H1 (cell line): ENCODE measurements at regions not wholly inside any gene's neighbourhood (a gene's known extent, or its start where the extent isn't known, plus 50 kb on each side); places are given as distances from the start of the nearest gene placed in this dataset.

Source experiments
- CTCF ChIA-PET: fragments of 300-600 bp; sonication (Branson Sonifier 250); formaldehyde crosslinking; loops from one replicate; lab custom pipeline; 2021; ENCODE audit not compliant: partially characterized antibody; lab: Charles Lee
- POLR2A ChIA-PET: fragments of 300-600 bp; sonication (Branson Sonifier 250); formaldehyde crosslinking; loops from one replicate; lab custom pipeline; 2021; ENCODE audit warnings: inconsistent platforms; ENCODE audit not compliant: partially characterized antibody; lab: Charles Lee
- DNase-seq, 2 experiments: peaks; one replicate each; pipeline versions ENCODE4 v3.0.0 to v3.0.0-alpha.2; 2010 to 2022; ENCODE audit warnings: low spot score in 2 of 2, low read depth in 1 of 2, mixed read lengths in 1 of 2
- FAIRE-seq: peaks from 2 replicates; lab custom pipeline; 2011; peaks lifted over from hg19 to GRCh38; lab: Jason Lieb, UNC
- H2AFZ ChIP-seq: 2 replicates; pipeline ENCODE4 v1.8.1; 2012; ENCODE audit warnings: low read length, inconsistent platforms
- H2AK5ac ChIP-seq: 2 replicates; pipeline ENCODE4 v1.6.1; 2013; ENCODE audit warnings: low read depth, low read length
- H2BK120ac ChIP-seq: replicated peaks from 2 replicates; pipeline ENCODE3; 2013; ENCODE audit warnings: low read depth, low read length, inconsistent platforms
- H2BK12ac ChIP-seq: 2 replicates; pipeline ENCODE4 v1.6.1; 2013; ENCODE audit warnings: low read depth, low read length
- H2BK15ac ChIP-seq: 2 replicates; pipeline ENCODE4 v1.6.1; 2013; ENCODE audit warnings: low read length
- H2BK20ac ChIP-seq: 2 replicates; pipeline ENCODE4 v1.6.1; 2013; ENCODE audit warnings: low read length
- H2BK5ac ChIP-seq: 2 replicates; pipeline ENCODE4 v1.6.1; 2013; ENCODE audit warnings: low read depth, low read length
- H3K14ac ChIP-seq: 2 replicates; pipeline ENCODE4 v1.6.1; 2013; ENCODE audit warnings: inconsistent platforms; ENCODE audit not compliant: insufficient read length
- H3K18ac ChIP-seq: 2 replicates; pipeline ENCODE4 v1.6.1; 2013; ENCODE audit warnings: low read length; ENCODE audit errors: extremely low read depth
- H3K23ac ChIP-seq: 2 replicates; pipeline ENCODE4 v1.6.1; 2013; ENCODE audit warnings: inconsistent platforms; ENCODE audit not compliant: insufficient read length
- H3K23me2 ChIP-seq: 2 replicates; pipeline ENCODE4 v1.6.1; 2013; ENCODE audit warnings: low read depth, low read length
- H3K27ac ChIP-seq: 2 replicates; pipeline ENCODE4 v1.6.1; 2011; ENCODE audit warnings: low read depth, low read length, inconsistent platforms
- H3K27me3 ChIP-seq, 4 experiments: replicated peaks in 1 of 4; 1 replicate in 1 of 4; 2 replicates in 3 of 4; pipeline versions ENCODE4 v1.6.1 to v1.8.1; 2011 to 2013; ENCODE audit warnings: low read length in 3 of 4, mild to moderate bottlenecking in 3 of 4, inconsistent platforms in 2 of 4, mixed read lengths in 2 of 4, moderate library complexity in 1 of 4; ENCODE audit not compliant: control insufficient read depth in 3 of 4, insufficient read depth in 3 of 4; ENCODE audit errors: extremely low read depth in 1 of 4
- H3K36me3 ChIP-seq, 4 experiments: 2 replicates each; pipeline versions ENCODE4 v1.6.1 to v1.8.1; 2011 to 2013; ENCODE audit warnings: mild to moderate bottlenecking in 4 of 4, low read length in 3 of 4, moderate library complexity in 2 of 4, control low read depth in 1 of 4, inconsistent platforms in 1 of 4; ENCODE audit not compliant: insufficient read depth in 4 of 4, control insufficient read depth in 2 of 4
- H3K4ac ChIP-seq: replicated peaks from 2 replicates; pipeline ENCODE3; 2013; ENCODE audit warnings: low read length, low read depth, mixed read lengths, inconsistent platforms; ENCODE audit not compliant: insufficient read length
- H3K4me1 ChIP-seq, 4 experiments: replicated peaks in 1 of 4; 1 replicate in 1 of 4; 2 replicates in 3 of 4; pipeline versions ENCODE4 v1.6.1 to v1.8.1; 2011 to 2013; ENCODE audit warnings: low read length in 3 of 4, inconsistent platforms in 2 of 4, mixed read lengths in 1 of 4; ENCODE audit not compliant: insufficient read depth in 4 of 4, control insufficient read depth in 3 of 4
- H3K4me2 ChIP-seq, 2 experiments: 2 replicates each; pipeline versions ENCODE4 v1.6.1 to v1.8.1; 2011 to 2013; ENCODE audit warnings: low read depth in 2 of 2, low read length in 2 of 2, control low read depth in 1 of 2, inconsistent platforms in 1 of 2, mild to moderate bottlenecking in 1 of 2; ENCODE audit not compliant: insufficient read depth in 1 of 2
- H3K4me3 ChIP-seq, 4 experiments: fragments of 200-600, 300-600 bp in 1 of 4; sonication (generic), shearing (Covaris generic), sonication (Bioruptor Twin) in 1 of 4; 2 replicates each; pipeline versions ENCODE4 v1.5.1 to v1.8.1; 2011 to 2016; ENCODE audit warnings: low read length in 4 of 4, low read depth in 3 of 4, control low read depth in 2 of 4, inconsistent platforms in 2 of 4, mild to moderate bottlenecking in 2 of 4, mixed read lengths in 1 of 4, moderate library complexity in 1 of 4; ENCODE audit not compliant: insufficient read depth in 2 of 4; ENCODE audit errors: extremely low read depth in 1 of 4
- H3K56ac ChIP-seq: replicated peaks from 2 replicates; pipeline ENCODE3; 2013; ENCODE audit warnings: low read depth, mild to moderate bottlenecking, mixed read lengths, low read length, inconsistent platforms; ENCODE audit not compliant: insufficient read length
- H3K79me1 ChIP-seq: 2 replicates; pipeline ENCODE4 v1.6.1; 2013; ENCODE audit warnings: low read depth, low read length, control low read depth
- H3K79me2 ChIP-seq, 2 experiments: 2 replicates each; pipeline versions ENCODE4 v1.6.1 to v1.8.1; 2012 to 2013; ENCODE audit warnings: low read length in 2 of 2, mild to moderate bottlenecking in 2 of 2, inconsistent platforms in 1 of 2; ENCODE audit not compliant: insufficient read depth in 2 of 2, control insufficient read depth in 1 of 2
- H3K9ac ChIP-seq, 4 experiments: replicated peaks in 1 of 4; 1 replicate in 1 of 4; 2 replicates in 3 of 4; pipeline versions ENCODE4 v1.6.1 to v1.8.1; 2011 to 2013; ENCODE audit warnings: low read depth in 3 of 4, low read length in 3 of 4, control low read depth in 2 of 4, mild to moderate bottlenecking in 2 of 4, moderate library complexity in 2 of 4, inconsistent platforms in 1 of 4; ENCODE audit errors: extremely low read depth in 1 of 4
- H3K9me3 ChIP-seq, 2 experiments: 2 replicates each; pipeline versions ENCODE4 v1.6.1 to v1.8.1; 2012 to 2013; ENCODE audit warnings: mild to moderate bottlenecking in 2 of 2, moderate library complexity in 2 of 2, control low read depth in 1 of 2, inconsistent platforms in 1 of 2, low read depth in 1 of 2, low read length in 1 of 2, mixed read lengths in 1 of 2; ENCODE audit not compliant: insufficient read depth in 2 of 2
- H4K20me1 ChIP-seq, 2 experiments: replicated peaks in 1 of 2; 2 replicates each; pipeline versions ENCODE3 to v1.8.1; 2011 to 2013; ENCODE audit warnings: inconsistent platforms in 2 of 2, low read length in 2 of 2, mild to moderate bottlenecking in 1 of 2; ENCODE audit not compliant: insufficient read depth in 2 of 2, control insufficient read depth in 1 of 2
- H4K5ac ChIP-seq: 2 replicates; pipeline ENCODE4 v1.6.1; 2013; ENCODE audit warnings: low read length, low read depth, mixed read lengths, inconsistent platforms; ENCODE audit not compliant: insufficient read length
- H4K8ac ChIP-seq: 2 replicates; pipeline ENCODE4 v1.8.0; 2013; ENCODE audit warnings: mild to moderate bottlenecking, moderate library complexity, low read length, inconsistent platforms; ENCODE audit not compliant: insufficient read depth; ENCODE audit errors: extremely low read depth
- H4K91ac ChIP-seq: replicated peaks from 2 replicates; pipeline ENCODE3; 2013; ENCODE audit warnings: low read length, mixed read lengths, inconsistent platforms; ENCODE audit not compliant: insufficient read length
- BCL11A ChIP-seq, 2 experiments: IDR thresholded peaks; one replicate each; pipeline ENCODE4 v1.6.1; 2011; ENCODE audit warnings: low read depth in 2 of 2, low read length in 2 of 2, mild to moderate bottlenecking in 2 of 2
- BRCA1 ChIP-seq: IDR thresholded peaks from 2 replicates; pipeline ENCODE4 v1.6.1; 2012; ENCODE audit warnings: low read depth, low read length, improper control_type of control experiment
- CBX8 ChIP-seq: fragments of 300-800, 300-1000 bp; sonication (generic); IDR thresholded peaks from 2 replicates; pipeline ENCODE4 v1.7.1; 2016; ENCODE audit warnings: low read depth, low read length, borderline replicate concordance
- CHD1 ChIP-seq: IDR thresholded peaks from 2 replicates; pipeline ENCODE4 v1.6.1; 2012; ENCODE audit warnings: low read depth, low read length, improper control_type of control experiment
- EZH2 ChIP-seq: fragments of 200-600 bp; sonication (generic); IDR thresholded peaks from 2 replicates; pipeline ENCODE4 v1.7.1; 2012; ENCODE audit warnings: low read depth, mild to moderate bottlenecking, moderate library complexity, low read length, inconsistent platforms; ENCODE audit not compliant: severe bottlenecking
- JUN ChIP-seq: IDR thresholded peaks from 2 replicates; pipeline ENCODE4 v1.6.1; 2011; ENCODE audit warnings: low read depth, mild to moderate bottlenecking, improper control_type of control experiment, low read length
- KDM1A ChIP-seq: fragments of 200-600, 300-600 bp; sonication (generic); IDR thresholded peaks from 2 replicates; pipeline ENCODE4 v1.7.1; 2016; ENCODE audit warnings: mild to moderate bottlenecking, low read length, borderline replicate concordance
- KDM5A ChIP-seq: fragments of 200-600 bp; IDR thresholded peaks from 2 replicates; pipeline ENCODE4 v1.7.1; 2012; ENCODE audit warnings: mild to moderate bottlenecking, low read length, inconsistent platforms, mixed read lengths
- NRF1 ChIP-seq: IDR thresholded peaks from 2 replicates; pipeline ENCODE4 v1.6.1; 2011; ENCODE audit warnings: mild to moderate bottlenecking, low read depth, low read length, improper control_type of control experiment
- RNF2 ChIP-seq: fragments of 200-900, 300-1000 bp; sonication (generic); IDR thresholded peaks from 2 replicates; pipeline ENCODE4 v1.7.1; 2016; ENCODE audit warnings: borderline replicate concordance, low read depth, mild to moderate bottlenecking, antibody characterized with exemption, low read length; ENCODE audit not compliant: poor library complexity, severe bottlenecking; ENCODE audit errors: missing control alignments
- RXRA ChIP-seq: IDR thresholded peaks from 2 replicates; pipeline ENCODE4 v1.6.1; 2011; ENCODE audit warnings: low read depth, mild to moderate bottlenecking, low read length, moderate library complexity; ENCODE audit not compliant: insufficient read depth
- SIN3A ChIP-seq, 2 experiments: IDR thresholded peaks in 1 of 2; conservative IDR thresholded peaks in 1 of 2; 2 replicates each; pipeline ENCODE4 v1.6.1; 2011 to 2012; ENCODE audit warnings: low read length in 2 of 2, improper control_type of control experiment in 1 of 2, low read depth in 1 of 2, mild to moderate bottlenecking in 1 of 2
- WGBS, 2 experiments: shearing (Covaris generic) in 1 of 2; methylation state at CpG; one replicate each; pipeline versions ENCODE4 v1.1.6 to v1.1.7; 2013 to 2015; ENCODE audit warnings: low lambda C conversion rate in 2 of 2, mixed read lengths in 2 of 2, inconsistent platforms in 1 of 2, low coverage in 1 of 2, missing lambda C conversion rate in 1 of 2; ENCODE audit not compliant: insufficient replicate concordance in 2 of 2, insufficient coverage in 1 of 2, insufficient read length in 1 of 2; ENCODE audit errors: extremely low coverage in 1 of 2, missing lambda C conversion rate in 1 of 2; 5-methylcytosine and 5-hydroxymethylcytosine counted together
- TF ChIP-seq, protein P1 (sequence below): IDR thresholded peaks from 2 replicates; pipeline ENCODE4 v1.6.1; 2011; ENCODE audit warnings: low read depth, mild to moderate bottlenecking, low read length; ENCODE audit not compliant: insufficient read depth
- TF ChIP-seq, protein P2 (sequence below): IDR thresholded peaks from 2 replicates; pipeline ENCODE4 v1.6.1; 2012; ENCODE audit warnings: inconsistent platforms

DNA sequence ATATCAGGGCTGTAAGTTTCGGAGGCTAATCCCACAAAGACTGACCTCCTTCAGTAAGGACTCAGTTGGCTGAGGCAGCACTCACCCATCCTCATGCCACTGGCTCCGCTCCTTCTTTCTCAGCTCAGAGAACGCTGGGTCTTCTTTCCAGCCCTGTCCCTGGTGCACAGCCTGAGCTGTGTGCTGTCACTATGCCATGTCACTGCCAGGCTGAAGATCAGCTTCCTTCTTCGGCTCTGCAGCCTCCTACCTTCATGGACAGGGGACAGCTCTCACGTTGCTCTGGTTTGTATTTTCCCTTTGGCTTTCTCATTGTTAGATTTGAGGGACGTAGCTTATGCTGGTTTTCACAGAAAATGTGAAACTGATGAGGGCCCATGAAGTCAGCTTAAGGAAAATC is 437.3 kb downstream of the GLRX3 start:
- Histone ChIP-seq H2BK12ac (no peak overlapping the region), H4K8ac (no peak overlapping the region), H2BK120ac (no peak overlapping the region), H3K27ac (no peak overlapping the region), H4K5ac (no peak overlapping the region), H3K23me2 (no peaks in the 10 kb centered on the region), H3K14ac (no peak overlapping the region), H3K9ac (no peak overlapping the region), H3K56ac (no peak overlapping the region), H3K79me1 (no peaks in the 10 kb centered on the region), H3K4me2 (no peak overlapping the region), H2BK15ac (no peak overlapping the region), H3K4ac (no peak overlapping the region), H2BK20ac (no peak overlapping the region), H3K4me1 (no peaks in the 10 kb centered on the region), H2AK5ac (no peak overlapping the region), H3K79me2 (no peaks in the 10 kb centered on the region), H4K91ac (no peak overlapping the region), H3K9me3 (no peaks in the 10 kb centered on the region), H3K23ac (no peak overlapping the region), H3K27me3 (no peaks in the 10 kb centered on the region), H3K4me3 (no peak overlapping the region), H4K20me1 (no peaks in the 10 kb centered on the region), H2AFZ (no peak overlapping the region), H3K36me3 (no peaks in the 10 kb centered on the region), H3K18ac (no peak overlapping the region), H2BK5ac (no peak overlapping the region)
- ChIA-PET POLR2A (no interaction called here), CTCF (no interaction called here)
- DNase-seq (no peak), FAIRE-seq (no peak)
- 85% methylated on average over 6 of the region's 6 CpGs; no CpG with 5 or more reads in 1 of the 2 experiments for WGBS, 2 experiments
- no peak for TF ChIP-seq JUN
- TF ChIP-seq CHD1: no peak
- TF ChIP-seq CBX8: no peak
- TF ChIP-seq, protein P1, sequence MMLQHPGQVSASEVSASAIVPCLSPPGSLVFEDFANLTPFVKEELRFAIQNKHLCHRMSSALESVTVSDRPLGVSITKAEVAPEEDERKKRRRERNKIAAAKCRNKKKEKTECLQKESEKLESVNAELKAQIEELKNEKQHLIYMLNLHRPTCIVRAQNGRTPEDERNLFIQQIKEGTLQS: no peak
- no peak for TF ChIP-seq KDM1A
- no peak for TF ChIP-seq RNF2
- no peak for TF ChIP-seq RXRA
- no peak for TF ChIP-seq BRCA1
- no peak for TF ChIP-seq EZH2
- no peak for TF ChIP-seq SIN3A (conservative IDR thresholded peaks at IDR 0.05 in 1 of 2, IDR thresholded peaks at IDR 0.05 in 1 of 2; ENCODE audit: low read depth in 1 of 2, low read length in 2 of 2)
- no peak for TF ChIP-seq BCL11A (IDR thresholded peaks at IDR 0.05; ENCODE audit: low read depth in 2 of 2, low read length in 2 of 2)
- TF ChIP-seq, protein P2, sequence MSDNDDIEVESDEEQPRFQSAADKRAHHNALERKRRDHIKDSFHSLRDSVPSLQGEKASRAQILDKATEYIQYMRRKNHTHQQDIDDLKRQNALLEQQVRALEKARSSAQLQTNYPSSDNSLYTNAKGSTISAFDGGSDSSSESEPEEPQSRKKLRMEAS: no peak
- no peak for TF ChIP-seq KDM5A
- no peak for TF ChIP-seq NRF1
